Esophagus muscularis mucosa (tissue), 3 donors: ENCODE measurements at regions not wholly inside any gene's neighbourhood (a gene's known extent, or its start where the extent isn't known, plus 50 kb on each side); places are given as distances from the start of the nearest gene placed in this dataset.

Experiments
- CTCF ChIP-seq, 3 experiments: fragments of 200-600 bp in 2 of 3; fragments of 450-650 bp in 1 of 3; sonication (generic) in 2 of 3; IDR thresholded peaks; one replicate each; pipeline ENCODE4 v1.5.1; 2017 to 2019; ENCODE audit warnings: antibody characterized with exemption in 3 of 3, mild to moderate bottlenecking in 2 of 3, moderate library complexity in 1 of 3
- POLR2A ChIP-seq: fragments of 450-650 bp; IDR thresholded peaks from one replicate; pipeline ENCODE4 v1.6.1; 2017; ENCODE audit warnings: antibody characterized with exemption, moderate library complexity, mild to moderate bottlenecking, low read depth
- POLR2AphosphoS5 ChIP-seq, 2 donors: sonication (generic); formaldehyde crosslinking; IDR thresholded peaks; one replicate each; pipeline ENCODE4 v1.6.1; 2017; ENCODE audit warnings: antibody characterized with exemption in 2 of 2

- no peak for TF ChIP-seq POLR2A
- no peak for TF ChIP-seq CTCF (IDR thresholded peaks at IDR 0.05)
- TF ChIP-seq POLR2AphosphoS5 (IDR thresholded peaks at IDR 0.05), result no peak
Observed at GRCh38 chr5:99763021-99763774, 772.0 kb upstream of the FAM174A start.
